ENCODE measurements at regions not wholly inside any gene's neighbourhood (a gene's known extent, or its start where the extent isn't known, plus 50 kb on each side); places are given as distances from the start of the nearest gene placed in this dataset.

DNA sequence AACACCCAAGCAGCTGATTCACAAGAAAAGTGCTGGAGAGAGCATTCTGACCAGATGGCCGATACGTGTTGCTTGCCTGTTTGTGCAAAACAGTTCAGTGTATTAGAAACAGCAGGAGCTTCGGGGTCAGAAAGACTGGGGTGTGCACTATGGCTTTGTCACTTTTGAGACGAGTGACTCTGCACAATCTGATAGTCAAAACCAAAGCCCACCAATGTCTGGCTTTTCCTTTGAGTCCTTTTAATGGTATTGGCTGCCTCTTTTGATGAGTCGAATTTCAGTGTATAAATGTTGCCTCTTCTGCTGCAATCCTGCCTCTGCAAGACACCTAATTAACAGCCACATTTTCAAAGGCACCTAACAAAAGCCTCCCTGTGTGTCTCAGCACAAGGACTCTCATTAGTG, 444.6 kb downstream of the AJAP1 start:
- H3K27ac ChIP-seq (ENCODE audit: low read depth), result no peak overlapping the region
- no peaks in the 10 kb centered on the region for H3K36me3 ChIP-seq (ENCODE audit: insufficient read depth)
- DNase-seq (ENCODE audit: extremely low spot score), result no peak
- H3K4me3 ChIP-seq (ENCODE audit: low read depth, low read length), result no peak overlapping the region
- WGBS, result 49% methylated on average over 5 of the region's 5 CpGs
- no peaks in the 10 kb centered on the region for H3K4me1 ChIP-seq (ENCODE audit: insufficient read depth)

- 56% methylated on average over 1 of the region's 1 CpG for WGBS
- Histone ChIP-seq H3K4me1 (ENCODE audit: insufficient read depth) (no peaks in the 10 kb centered on the region), H3K27ac (ENCODE audit: low read depth) (no peak overlapping the region), H3K4me3 (ENCODE audit: low read depth, low read length) (no peak overlapping the region), H3K36me3 (ENCODE audit: insufficient read depth) (no peaks in the 10 kb centered on the region)
- DNase-seq (ENCODE audit: extremely low spot score), result no peak
Observed at GRCh38 chr1:5093042-5093441, 438.6 kb downstream of the AJAP1 start.

GRCh38 chr1:5084676-5085075, 430.3 kb downstream of the AJAP1 start:
- H3K4me1 ChIP-seq (ENCODE audit: insufficient read depth), result no peaks in the 10 kb centered on the region
- WGBS, result 82% methylated on average over 4 of the region's 4 CpGs
- H3K36me3 ChIP-seq (ENCODE audit: insufficient read depth), result no peaks in the 10 kb centered on the region
- no peak overlapping the region for H3K4me3 ChIP-seq (ENCODE audit: low read depth, low read length)
- no peak for DNase-seq (ENCODE audit: extremely low spot score)
- no peak overlapping the region for H3K27ac ChIP-seq (ENCODE audit: low read depth)

DNA sequence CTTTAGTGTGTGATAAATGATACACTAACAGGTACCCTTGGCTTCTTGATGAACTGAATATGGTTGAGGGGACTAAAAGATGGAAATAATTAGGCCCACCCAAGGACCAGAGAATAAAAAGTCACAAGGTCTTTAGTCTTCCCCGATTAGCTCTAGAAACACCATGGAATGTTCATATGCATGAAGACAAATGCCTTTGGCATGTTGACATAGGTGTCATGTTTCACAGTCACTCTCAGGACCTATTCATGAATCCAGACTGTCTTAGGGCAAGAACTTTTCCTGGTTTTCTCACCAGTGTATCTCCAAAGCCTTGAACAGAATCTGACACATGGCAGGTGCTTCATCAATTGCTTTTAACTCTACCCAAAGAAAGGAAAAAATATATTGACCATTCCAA, 412.8 kb downstream of the AJAP1 start:
- DNase-seq (ENCODE audit: extremely low spot score), result no peak
- 35% methylated on average over 1 of the region's 1 CpG for WGBS
- Histone ChIP-seq H3K4me3 (ENCODE audit: low read depth, low read length) (no peak overlapping the region), H3K36me3 (ENCODE audit: insufficient read depth) (no peaks in the 10 kb centered on the region), H3K4me1 (ENCODE audit: insufficient read depth) (no peaks in the 10 kb centered on the region), H3K27ac (ENCODE audit: low read depth) (no peak overlapping the region)

DNA sequence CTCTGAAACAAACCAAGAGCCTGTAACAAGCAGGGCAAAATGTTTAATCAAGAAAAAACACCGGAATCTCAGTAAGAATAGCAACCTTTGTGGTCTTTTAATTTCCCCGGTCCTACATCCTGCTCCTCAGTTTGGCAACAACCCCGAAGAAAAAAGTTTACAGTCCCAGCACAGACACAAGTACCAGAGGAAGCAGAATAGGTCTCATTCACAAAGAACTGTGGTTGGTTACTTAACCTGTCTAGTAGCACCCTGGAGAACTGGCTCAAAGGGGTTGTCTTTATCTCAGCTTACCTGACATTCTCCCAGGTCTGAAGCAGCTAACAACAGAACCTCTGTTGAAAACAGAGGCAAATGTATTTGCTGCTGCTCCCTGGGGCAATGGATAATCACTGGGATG, 399.3 kb downstream of the AJAP1 start:
- WGBS, result 29% methylated on average over 3 of the region's 3 CpGs
- no peak overlapping the region for H3K4me3 ChIP-seq (ENCODE audit: low read depth, low read length)
- no peak for DNase-seq (ENCODE audit: extremely low spot score)

GRCh38 chr1:5029136-5029535, 374.7 kb downstream of the AJAP1 start:
- H3K4me3 ChIP-seq (ENCODE audit: low read depth, low read length), result no peak overlapping the region
- DNase-seq (ENCODE audit: extremely low spot score), result no peak
- no peak overlapping the region for H3K27ac ChIP-seq (ENCODE audit: low read depth)
- WGBS, result 71% methylated on average over 2 of the region's 2 CpGs
- H3K4me1 ChIP-seq (ENCODE audit: insufficient read depth), result no peaks in the 10 kb centered on the region
- no peaks in the 10 kb centered on the region for H3K36me3 ChIP-seq (ENCODE audit: insufficient read depth)

More for the DNA sequence above, 399.3 kb downstream of the AJAP1 start:
- H3K36me3 ChIP-seq (ENCODE audit: insufficient read depth), result no peaks in the 10 kb centered on the region
- no peak overlapping the region for H3K27ac ChIP-seq (ENCODE audit: low read depth)
- no peaks in the 10 kb centered on the region for H3K4me1 ChIP-seq (ENCODE audit: insufficient read depth)

DNA sequence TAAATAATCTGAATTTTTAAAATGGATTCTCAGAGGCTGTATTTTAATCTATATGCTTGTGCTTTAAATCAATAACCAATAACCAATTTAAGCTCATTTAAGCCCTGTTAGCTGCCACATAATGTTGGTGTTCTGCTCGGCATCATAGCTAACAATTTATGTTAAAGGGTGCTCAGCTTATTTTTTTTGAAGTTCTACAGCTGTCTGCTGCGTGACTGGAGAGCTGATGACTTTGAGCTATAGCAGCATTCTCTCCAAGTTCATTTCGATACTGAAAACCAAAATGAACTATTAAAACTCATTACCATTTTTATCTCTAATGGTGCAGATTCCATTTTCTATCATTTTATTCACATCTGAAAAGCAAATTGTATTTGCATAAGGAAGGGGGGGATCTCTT, 357.8 kb downstream of the AJAP1 start:
- Histone ChIP-seq H3K4me1 (ENCODE audit: insufficient read depth) (no peaks in the 10 kb centered on the region), H3K4me3 (ENCODE audit: low read depth, low read length) (no peak overlapping the region), H3K27ac (ENCODE audit: low read depth) (no peak overlapping the region), H3K36me3 (ENCODE audit: insufficient read depth) (no peaks in the 10 kb centered on the region)
- WGBS, result 60% methylated on average over 3 of the region's 3 CpGs
- DNase-seq (ENCODE audit: extremely low spot score), result no peak

DNA sequence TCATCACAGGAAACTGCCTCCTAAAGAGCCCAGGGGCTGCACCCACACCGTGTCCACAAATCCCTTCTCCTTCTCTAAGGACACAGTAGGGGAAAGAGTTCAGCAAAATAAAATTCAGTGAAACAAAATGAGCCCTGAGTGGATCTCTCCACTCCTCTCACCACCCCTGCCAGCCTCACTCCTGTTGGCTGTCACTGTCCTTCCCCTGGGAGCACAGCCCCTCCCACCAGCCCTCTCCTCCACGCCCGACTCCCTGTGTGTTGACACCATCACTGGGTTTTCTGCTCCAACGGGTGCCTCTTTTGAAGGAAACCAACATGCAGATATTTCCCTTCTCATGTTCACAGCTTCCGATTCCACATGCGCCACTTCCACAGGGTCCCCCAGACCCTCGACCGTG, 356.2 kb downstream of the AJAP1 start:
- WGBS, result 70% methylated on average over 8 of the region's 8 CpGs
- Histone ChIP-seq H3K27ac (ENCODE audit: low read depth) (no peak overlapping the region), H3K4me1 (ENCODE audit: insufficient read depth) (no peaks in the 10 kb centered on the region), H3K36me3 (ENCODE audit: insufficient read depth) (no peaks in the 10 kb centered on the region), H3K4me3 (ENCODE audit: low read depth, low read length) (no peak overlapping the region)
- DNase-seq (ENCODE audit: extremely low spot score), result no peak

- Histone ChIP-seq H3K36me3 (ENCODE audit: insufficient read depth) (no peaks in the 10 kb centered on the region), H3K4me3 (ENCODE audit: low read depth, low read length) (no peak overlapping the region), H3K27ac (ENCODE audit: low read depth) (no peak overlapping the region), H3K4me1 (ENCODE audit: insufficient read depth) (no peaks in the 10 kb centered on the region)
- WGBS, result 85% methylated on average over 4 of the region's 4 CpGs
- no peak for DNase-seq (ENCODE audit: extremely low spot score)
Observed at GRCh38 chr1:5010236-5010635, 355.8 kb downstream of the AJAP1 start.

DNA sequence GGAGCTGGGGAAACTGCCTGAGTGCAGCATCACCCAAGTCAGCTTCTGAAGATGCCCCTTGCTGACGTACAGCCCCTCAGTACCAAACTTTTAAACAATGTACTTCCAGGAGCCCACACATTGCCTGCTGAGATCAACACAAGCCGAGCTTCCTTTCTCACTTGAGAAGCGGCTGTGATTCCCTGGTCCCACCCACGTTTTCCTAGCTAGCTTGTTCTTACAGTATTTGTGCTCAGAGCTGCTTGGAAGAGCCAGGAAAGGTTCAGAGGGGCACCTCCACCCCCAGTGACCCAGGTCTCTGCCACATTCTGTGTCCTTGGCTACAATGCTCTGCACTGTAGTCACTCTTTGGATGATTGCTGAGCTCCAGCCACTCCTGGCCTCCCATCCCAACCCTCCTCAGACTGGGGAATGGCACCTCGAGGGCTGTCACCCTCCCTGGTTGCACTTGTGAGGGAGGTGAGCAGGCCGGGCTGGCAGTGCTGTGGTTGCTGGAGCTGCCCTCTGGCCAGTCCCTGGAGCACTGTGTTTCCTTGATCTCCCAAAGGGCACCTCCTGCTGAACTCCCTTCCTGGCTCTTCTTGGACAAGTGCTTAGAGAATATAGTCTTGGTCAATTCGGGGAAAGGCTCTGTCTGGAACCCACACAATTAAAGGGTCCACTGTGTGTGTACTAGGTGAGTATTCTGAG, 355.1 kb downstream of the AJAP1 start:
- Histone ChIP-seq H3K36me3 (ENCODE audit: insufficient read depth) (no peaks in the 10 kb centered on the region), H3K27ac (ENCODE audit: low read depth) (no peak overlapping the region), H3K4me3 (ENCODE audit: low read depth, low read length) (no peak overlapping the region), H3K4me1 (ENCODE audit: insufficient read depth) (no peaks in the 10 kb centered on the region)
- no peak for DNase-seq (ENCODE audit: extremely low spot score)
- WGBS, result 52% methylated on average over 7 of the region's 7 CpGs

DNA sequence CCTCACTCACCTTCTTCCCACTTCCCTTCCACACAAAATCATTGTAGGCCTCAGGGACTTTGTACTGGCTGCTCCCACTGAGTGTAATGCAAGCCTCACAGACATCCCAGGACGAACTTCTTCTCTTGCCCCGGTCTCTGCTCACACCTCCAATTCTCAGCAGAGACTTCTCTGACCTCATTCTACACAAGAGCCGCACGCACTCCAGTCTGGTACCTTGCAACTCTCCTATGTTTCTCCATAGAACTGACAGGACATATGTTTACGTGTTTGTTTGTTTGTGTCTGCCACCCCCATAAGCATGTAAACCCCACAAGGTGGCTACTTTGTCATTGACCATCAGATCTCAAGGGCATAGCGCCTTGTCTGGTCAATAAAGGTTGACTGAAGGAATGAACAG, 350.8 kb downstream of the AJAP1 start:
- no peak for DNase-seq (ENCODE audit: extremely low spot score)
- 73% methylated on average over 6 of the region's 6 CpGs for WGBS
- H3K4me1 ChIP-seq (ENCODE audit: insufficient read depth), result no peaks in the 10 kb centered on the region
- no peak overlapping the region for H3K27ac ChIP-seq (ENCODE audit: low read depth)
- H3K36me3 ChIP-seq (ENCODE audit: insufficient read depth), result no peaks in the 10 kb centered on the region
- H3K4me3 ChIP-seq (ENCODE audit: low read depth, low read length), result no peak overlapping the region

DNA sequence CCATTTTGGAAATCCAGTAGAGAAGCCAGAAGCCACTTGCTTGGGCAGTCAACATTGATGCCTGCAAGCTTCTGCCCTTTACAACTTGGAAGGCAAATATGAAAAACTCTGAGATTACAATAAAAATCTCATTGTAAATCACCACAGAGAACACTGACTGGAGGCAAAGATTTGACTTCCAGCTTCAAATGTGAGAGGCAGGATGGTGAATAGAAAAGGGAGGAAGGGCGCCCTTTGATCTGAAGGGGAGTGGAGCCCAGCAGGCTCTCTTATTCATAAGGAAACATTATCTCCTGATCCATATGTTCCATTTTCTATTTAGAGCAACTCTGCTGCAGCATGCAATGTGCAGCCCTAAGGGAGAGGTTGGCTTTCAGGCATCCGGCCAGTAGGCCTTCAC, 348.3 kb downstream of the AJAP1 start:
- WGBS, result 76% methylated on average over 2 of the region's 2 CpGs
- no peaks in the 10 kb centered on the region for H3K4me1 ChIP-seq (ENCODE audit: insufficient read depth)
- H3K4me3 ChIP-seq (ENCODE audit: low read depth, low read length), result no peak overlapping the region
- no peak for DNase-seq (ENCODE audit: extremely low spot score)
- no peaks in the 10 kb centered on the region for H3K36me3 ChIP-seq (ENCODE audit: insufficient read depth)
- no peak overlapping the region for H3K27ac ChIP-seq (ENCODE audit: low read depth)

- no peak for DNase-seq (ENCODE audit: extremely low spot score)
- H3K4me1 ChIP-seq (ENCODE audit: insufficient read depth), result no peaks in the 10 kb centered on the region
- H3K27ac ChIP-seq (ENCODE audit: low read depth), result no peak overlapping the region
- H3K36me3 ChIP-seq (ENCODE audit: insufficient read depth), result no peaks in the 10 kb centered on the region
- WGBS, result 37% methylated on average over 5 of the region's 5 CpGs
- no peak overlapping the region for H3K4me3 ChIP-seq (ENCODE audit: low read depth, low read length)
Observed at GRCh38 chr1:5001466-5001865, 347.1 kb downstream of the AJAP1 start.

DNA sequence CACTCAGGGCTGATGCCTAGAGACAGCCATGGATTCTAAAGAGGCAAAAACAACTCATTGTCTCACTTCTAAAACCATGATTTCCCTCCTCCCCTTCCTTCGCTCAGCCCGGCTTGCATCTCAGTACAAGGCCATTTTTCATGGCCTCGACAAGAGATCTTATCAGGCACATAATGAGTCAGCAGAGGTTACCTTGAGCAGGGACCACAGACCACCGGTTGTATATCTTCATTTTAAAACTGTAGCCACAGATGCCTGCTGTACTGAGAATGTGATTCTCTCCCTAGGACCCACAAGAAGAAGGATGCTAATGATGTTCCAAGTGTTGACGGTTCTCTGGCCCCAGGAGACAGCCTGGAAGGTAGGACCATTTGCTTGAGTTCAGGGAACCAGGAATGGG, 331.9 kb downstream of the AJAP1 start:
- no peak overlapping the region for H3K27ac ChIP-seq (ENCODE audit: low read depth)
- no peaks in the 10 kb centered on the region for H3K36me3 ChIP-seq (ENCODE audit: insufficient read depth)
- no peaks in the 10 kb centered on the region for H3K4me1 ChIP-seq (ENCODE audit: insufficient read depth)
- no peak overlapping the region for H3K4me3 ChIP-seq (ENCODE audit: low read depth, low read length)
- no peak for DNase-seq (ENCODE audit: extremely low spot score)
- 29% methylated on average over 5 of the region's 5 CpGs for WGBS

DNA sequence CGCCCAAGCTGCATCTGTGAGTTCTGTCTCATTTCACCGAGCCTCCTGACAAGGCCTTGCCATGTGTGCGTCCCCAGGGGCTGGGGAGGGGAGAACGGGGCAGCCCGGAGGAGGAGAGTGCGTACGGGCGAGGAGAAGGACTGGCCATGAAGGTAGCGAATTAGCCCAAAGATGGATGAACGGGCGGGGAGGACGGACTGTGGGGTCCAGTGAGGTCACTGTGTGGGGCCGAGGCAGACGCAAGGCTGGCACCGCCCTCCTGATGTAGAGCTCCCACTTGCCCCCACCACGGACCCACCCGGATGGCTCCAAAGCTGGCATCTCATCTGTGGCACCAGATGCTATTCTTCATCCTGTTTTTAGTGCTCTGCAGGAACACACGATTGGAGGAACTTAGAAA, 330.4 kb downstream of the AJAP1 start:
- Histone ChIP-seq H3K4me1 (ENCODE audit: insufficient read depth) (no peaks in the 10 kb centered on the region), H3K36me3 (ENCODE audit: insufficient read depth) (no peaks in the 10 kb centered on the region), H3K27ac (ENCODE audit: low read depth) (no peak overlapping the region), H3K4me3 (ENCODE audit: low read depth, low read length) (no peak overlapping the region)
- no peak for DNase-seq (ENCODE audit: extremely low spot score)
- WGBS, result 86% methylated on average over 18 of the region's 18 CpGs

Data from urinary bladder (tissue), 3 donors.